ENCODE measurements at regions not wholly inside any gene's neighbourhood (a gene's known extent, or its start where the extent isn't known, plus 50 kb on each side); places are given as distances from the start of the nearest gene placed in this dataset.

DNA sequence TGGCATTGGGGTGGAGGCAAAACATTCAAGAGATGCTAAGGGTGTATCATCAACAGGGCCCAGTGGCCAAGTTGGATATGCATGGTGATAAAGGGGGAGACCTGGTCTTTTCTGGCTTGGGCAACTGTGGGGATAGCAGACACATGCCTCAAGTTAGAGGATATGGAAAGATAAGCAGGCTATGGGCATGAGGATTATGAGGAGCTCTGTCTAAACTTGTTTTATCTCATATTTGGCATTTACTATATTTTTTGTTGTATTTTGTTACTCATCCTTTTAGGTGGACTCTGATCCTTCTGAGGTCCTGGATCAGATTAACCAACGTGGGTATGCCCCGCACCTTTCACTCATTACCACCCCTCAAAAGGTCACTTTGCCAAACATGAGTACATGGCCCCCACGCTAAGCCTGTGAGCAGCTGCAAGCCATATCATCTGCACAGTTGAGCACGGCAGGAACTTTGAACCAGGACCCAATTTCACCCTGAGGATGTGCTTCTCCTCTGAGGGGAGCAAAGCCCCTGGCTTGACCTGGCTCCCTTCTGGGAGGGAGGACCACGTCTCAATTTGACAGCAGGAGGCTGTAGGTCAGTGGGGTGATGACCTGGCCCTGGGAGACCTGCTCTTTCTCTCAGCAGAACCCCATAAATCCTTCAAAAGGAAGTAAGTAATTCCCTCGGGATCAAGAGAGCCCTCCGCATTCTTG, 71.1 kb upstream of the CD180 start:
- DNase-seq (ENCODE audit: extremely low spot score in 2 of 2), result no peak
- TF ChIP-seq, protein P1, sequence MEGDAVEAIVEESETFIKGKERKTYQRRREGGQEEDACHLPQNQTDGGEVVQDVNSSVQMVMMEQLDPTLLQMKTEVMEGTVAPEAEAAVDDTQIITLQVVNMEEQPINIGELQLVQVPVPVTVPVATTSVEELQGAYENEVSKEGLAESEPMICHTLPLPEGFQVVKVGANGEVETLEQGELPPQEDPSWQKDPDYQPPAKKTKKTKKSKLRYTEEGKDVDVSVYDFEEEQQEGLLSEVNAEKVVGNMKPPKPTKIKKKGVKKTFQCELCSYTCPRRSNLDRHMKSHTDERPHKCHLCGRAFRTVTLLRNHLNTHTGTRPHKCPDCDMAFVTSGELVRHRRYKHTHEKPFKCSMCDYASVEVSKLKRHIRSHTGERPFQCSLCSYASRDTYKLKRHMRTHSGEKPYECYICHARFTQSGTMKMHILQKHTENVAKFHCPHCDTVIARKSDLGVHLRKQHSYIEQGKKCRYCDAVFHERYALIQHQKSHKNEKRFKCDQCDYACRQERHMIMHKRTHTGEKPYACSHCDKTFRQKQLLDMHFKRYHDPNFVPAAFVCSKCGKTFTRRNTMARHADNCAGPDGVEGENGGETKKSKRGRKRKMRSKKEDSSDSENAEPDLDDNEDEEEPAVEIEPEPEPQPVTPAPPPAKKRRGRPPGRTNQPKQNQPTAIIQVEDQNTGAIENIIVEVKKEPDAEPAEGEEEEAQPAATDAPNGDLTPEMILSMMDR (IDR thresholded peaks at IDR 0.05), result no peak
- TF ChIP-seq POLR2AphosphoS5 (IDR thresholded peaks at IDR 0.05; ENCODE audit: insufficient read depth in 1 of 2, low read depth in 1 of 2), result no peak
- TF ChIP-seq POLR2A (IDR thresholded peaks at IDR 0.05), result no peak
- Histone ChIP-seq H3K27ac (peak overlapping the region; percentile 88), H3K9me3 (no peaks in the 10 kb centered on the region), H3K27me3 (no peaks in the 10 kb centered on the region), H3K4me1 (peaks cover 55% of the 10 kb centered on the region), H3K4me3 (no peak overlapping the region), H3K36me3 (no peaks in the 10 kb centered on the region)
- intact Hi-C loops (cut with DNase I), result no loop called here

DNA sequence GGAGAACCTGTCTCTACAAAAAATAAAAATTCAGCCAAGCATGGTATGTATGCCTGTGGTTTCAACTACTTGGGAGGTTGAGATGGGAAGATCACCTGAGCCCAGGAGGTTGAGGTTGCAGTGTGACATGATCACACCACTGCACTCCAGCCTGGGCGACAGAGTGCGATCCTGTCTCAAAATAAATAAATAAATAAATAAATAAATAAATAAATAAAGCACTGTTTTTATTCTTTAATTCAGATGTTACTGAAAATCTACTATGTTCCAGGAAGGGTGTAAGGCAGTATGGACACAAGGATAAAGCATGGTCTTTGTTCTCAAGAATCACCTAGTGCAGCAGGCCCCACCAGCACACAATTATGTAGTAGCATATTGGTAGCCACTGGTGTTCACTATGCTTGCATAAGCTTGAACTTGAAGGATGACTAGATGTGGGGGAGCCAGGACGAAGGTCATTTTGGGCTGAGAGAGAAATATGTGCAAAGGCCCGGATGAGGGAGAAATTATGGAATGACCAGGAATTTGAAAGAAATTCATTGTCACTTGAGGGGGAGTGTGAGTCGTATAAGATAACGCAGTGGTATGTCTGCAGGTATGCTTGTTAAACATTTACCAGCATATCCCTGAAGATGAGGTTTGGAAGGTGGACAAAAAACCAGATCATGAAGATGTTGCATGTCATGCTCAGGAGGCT, 70.2 kb upstream of the CD180 start:
- Histone ChIP-seq H3K4me1 (peaks cover 49% of the 10 kb centered on the region), H3K27me3 (no peaks in the 10 kb centered on the region), H3K27ac (peak overlapping the region; percentile 88), H3K36me3 (no peaks in the 10 kb centered on the region), H3K9me3 (no peaks in the 10 kb centered on the region), H3K4me3 (no peak overlapping the region)
- no peak for DNase-seq (ENCODE audit: extremely low spot score in 2 of 2)
- intact Hi-C loops (cut with DNase I), result no loop called here
- TF ChIP-seq, protein P1 (IDR thresholded peaks at IDR 0.05), result no peak
- TF ChIP-seq POLR2A (IDR thresholded peaks at IDR 0.05) (no peak), POLR2AphosphoS5 (IDR thresholded peaks at IDR 0.05; ENCODE audit: insufficient read depth in 1 of 2, low read depth in 1 of 2) (no peak)

DNA sequence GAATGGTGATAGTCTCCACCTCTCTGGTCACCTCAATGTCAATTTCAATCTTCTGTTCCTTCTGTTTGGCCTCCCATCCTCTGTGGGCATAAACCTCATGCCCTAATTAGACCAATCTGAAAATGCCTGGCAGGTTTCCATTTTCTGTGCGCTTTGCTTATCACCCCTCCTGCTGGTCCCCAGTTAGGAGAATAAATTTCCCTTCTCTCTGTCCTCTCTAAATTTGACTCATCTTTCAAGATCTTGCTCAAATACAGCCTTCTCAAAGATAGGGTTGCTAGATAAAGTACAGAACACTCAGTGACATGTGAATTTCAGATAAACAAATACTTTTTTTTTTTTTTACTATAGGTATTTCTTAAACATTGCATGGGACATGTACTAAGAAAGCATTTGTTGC, 69.4 kb upstream of the CD180 start:
- H3K4me1 ChIP-seq, result peaks cover 49% of the 10 kb centered on the region
- TF ChIP-seq POLR2AphosphoS5 (IDR thresholded peaks at IDR 0.05; ENCODE audit: insufficient read depth in 1 of 2, low read depth in 1 of 2) (no peak), POLR2A (IDR thresholded peaks at IDR 0.05) (no peak)
- TF ChIP-seq, protein P1 (IDR thresholded peaks at IDR 0.05), result no peak
- H3K36me3 ChIP-seq, result no peaks in the 10 kb centered on the region
- no peak overlapping the region for H3K4me3 ChIP-seq
- intact Hi-C loops (cut with DNase I), result no loop called here
- no peak for DNase-seq (ENCODE audit: extremely low spot score in 2 of 2)
- no peaks in the 10 kb centered on the region for H3K27me3 ChIP-seq
- no peak overlapping the region for H3K27ac ChIP-seq
- H3K9me3 ChIP-seq, result no peaks in the 10 kb centered on the region

DNA sequence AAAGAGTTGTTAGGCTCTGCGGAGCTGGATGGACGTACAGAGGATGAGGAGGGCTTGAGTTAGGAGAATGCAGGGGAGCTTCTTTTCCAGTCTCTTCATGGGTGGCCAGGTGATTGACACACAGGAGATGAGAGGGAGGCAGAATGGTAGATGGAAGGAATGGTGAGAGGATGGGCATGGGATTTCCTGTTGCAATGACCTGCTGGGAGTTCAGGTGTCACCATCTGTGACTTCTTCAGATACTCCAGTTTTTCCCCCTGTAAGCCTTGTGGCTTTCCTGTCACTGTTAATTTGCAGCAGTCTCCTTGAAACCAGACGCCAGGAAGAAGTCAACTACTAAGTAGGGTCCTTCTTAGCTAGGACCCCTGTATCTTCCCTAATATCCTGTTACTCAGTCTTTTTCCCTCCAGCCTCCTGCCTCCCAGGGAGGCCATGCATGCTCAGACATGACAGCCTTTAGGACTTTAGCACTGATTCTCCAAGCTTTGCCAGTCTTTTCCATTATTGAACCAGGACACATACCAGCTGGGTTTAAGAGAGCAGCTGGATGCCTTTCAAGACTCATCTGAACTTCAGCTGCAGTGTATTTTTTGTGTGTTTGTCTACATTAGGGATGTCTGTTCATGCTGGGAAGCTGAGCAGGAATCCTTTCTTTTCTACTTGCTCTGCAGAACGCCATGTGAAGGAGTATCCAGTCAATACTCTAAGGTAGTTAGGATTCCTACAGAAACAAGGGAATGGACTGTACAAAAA, 67.2 kb upstream of the CD180 start:
- intact Hi-C loops (cut with DNase I), result no loop called here
- Histone ChIP-seq H3K27me3 (no peaks in the 10 kb centered on the region), H3K4me3 (no peak overlapping the region)

More for the DNA sequence above, 67.2 kb upstream of the CD180 start:
- peak overlapping the region; percentile 32 for H3K27ac ChIP-seq
- TF ChIP-seq POLR2A (IDR thresholded peaks at IDR 0.05) (no peak), POLR2AphosphoS5 (IDR thresholded peaks at IDR 0.05; ENCODE audit: insufficient read depth in 1 of 2, low read depth in 1 of 2) (no peak)
- TF ChIP-seq, protein P1 (IDR thresholded peaks at IDR 0.05), result no peak
- no peak for DNase-seq (ENCODE audit: extremely low spot score in 2 of 2)
- H3K36me3 ChIP-seq, result no peaks in the 10 kb centered on the region
- H3K9me3 ChIP-seq, result no peaks in the 10 kb centered on the region
- peaks cover 33% of the 10 kb centered on the region for H3K4me1 ChIP-seq

Data from vagina (tissue), 2 donors.